Testis (tissue), 2 donors: ENCODE measurements at regions not wholly inside any gene's neighbourhood (a gene's known extent, or its start where the extent isn't known, plus 50 kb on each side); places are given as distances from the start of the nearest gene placed in this dataset.

Experiments used
- POLR2A ChIP-seq: fragments of 450-650 bp; IDR thresholded peaks from one replicate; pipeline ENCODE4 v1.6.1; 2017; ENCODE audit warnings: antibody characterized with exemption, mild to moderate bottlenecking, moderate library complexity
- TF ChIP-seq, protein P1 (sequence below), 3 experiments: fragments of 450-650 bp in 2 of 3; fragments of 200-600 bp in 1 of 3; sonication (generic) in 1 of 3; IDR thresholded peaks; one replicate each; pipeline ENCODE4 v1.5.1; 2016 to 2019; ENCODE audit warnings: antibody characterized with exemption in 3 of 3, mild to moderate bottlenecking in 2 of 3, moderate library complexity in 1 of 3

DNA sequence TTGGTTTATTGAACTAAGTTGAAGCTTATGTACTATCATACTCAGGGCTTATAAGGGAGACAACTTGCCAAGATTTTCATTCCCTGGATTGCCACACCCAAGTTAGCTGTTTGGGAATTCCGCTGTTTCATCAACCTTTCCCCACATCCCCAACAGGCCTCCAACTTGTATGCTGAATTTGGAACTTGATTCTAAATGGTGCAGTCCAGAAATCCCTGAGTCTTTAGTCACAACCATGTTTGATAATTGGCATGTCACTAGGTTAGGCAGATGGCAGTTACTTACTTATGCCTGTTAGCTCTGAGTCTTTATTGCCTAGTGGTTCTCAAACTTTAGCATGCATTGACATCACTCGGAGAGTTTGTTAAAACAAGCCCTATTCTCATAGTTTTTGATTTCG lies 135.4 kb upstream of the PRPS1L1 start:
- TF ChIP-seq, protein P1, sequence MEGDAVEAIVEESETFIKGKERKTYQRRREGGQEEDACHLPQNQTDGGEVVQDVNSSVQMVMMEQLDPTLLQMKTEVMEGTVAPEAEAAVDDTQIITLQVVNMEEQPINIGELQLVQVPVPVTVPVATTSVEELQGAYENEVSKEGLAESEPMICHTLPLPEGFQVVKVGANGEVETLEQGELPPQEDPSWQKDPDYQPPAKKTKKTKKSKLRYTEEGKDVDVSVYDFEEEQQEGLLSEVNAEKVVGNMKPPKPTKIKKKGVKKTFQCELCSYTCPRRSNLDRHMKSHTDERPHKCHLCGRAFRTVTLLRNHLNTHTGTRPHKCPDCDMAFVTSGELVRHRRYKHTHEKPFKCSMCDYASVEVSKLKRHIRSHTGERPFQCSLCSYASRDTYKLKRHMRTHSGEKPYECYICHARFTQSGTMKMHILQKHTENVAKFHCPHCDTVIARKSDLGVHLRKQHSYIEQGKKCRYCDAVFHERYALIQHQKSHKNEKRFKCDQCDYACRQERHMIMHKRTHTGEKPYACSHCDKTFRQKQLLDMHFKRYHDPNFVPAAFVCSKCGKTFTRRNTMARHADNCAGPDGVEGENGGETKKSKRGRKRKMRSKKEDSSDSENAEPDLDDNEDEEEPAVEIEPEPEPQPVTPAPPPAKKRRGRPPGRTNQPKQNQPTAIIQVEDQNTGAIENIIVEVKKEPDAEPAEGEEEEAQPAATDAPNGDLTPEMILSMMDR (IDR thresholded peaks at IDR 0.05): no peak
- TF ChIP-seq POLR2A: no peak
